KOPT-K1 (cell line): ENCODE measurements at regions not wholly inside any gene's neighbourhood (a gene's known extent, or its start where the extent isn't known, plus 50 kb on each side); places are given as distances from the start of the nearest gene placed in this dataset.

ENCODE experiments used
- H3K27ac ChIP-seq: fragments of 200-600 bp; sonication (generic); 2 replicates; pipeline ENCODE4 v1.5.1; 2016; ENCODE audit warnings: antibody characterized with exemption, mild to moderate bottlenecking, low read depth, low read length; ENCODE audit not compliant: poor library complexity, severe bottlenecking
- H3K36me3 ChIP-seq: fragments of 200-600 bp; sonication (generic); 2 replicates; pipeline ENCODE4 v1.5.1; 2017; ENCODE audit warnings: antibody characterized with exemption, mild to moderate bottlenecking, low read length, moderate library complexity; ENCODE audit not compliant: insufficient read depth
- H3K9me3 ChIP-seq: fragments of 200-600 bp; sonication (generic); 2 replicates; pipeline ENCODE4 v1.5.1; 2017; ENCODE audit warnings: antibody characterized with exemption, low read length, mild to moderate bottlenecking; ENCODE audit not compliant: insufficient read depth, poor library complexity, severe bottlenecking

- no peak overlapping the region for H3K27ac ChIP-seq
Observed at GRCh38 chr2:204257781-204258180, 287.5 kb upstream of the PARD3B start.

GRCh38 chr2:204258890-204259289 is 286.4 kb upstream of the PARD3B start:
- Histone ChIP-seq H3K27ac (no peak overlapping the region), H3K36me3 (no peaks in the 10 kb centered on the region), H3K9me3 (no peaks in the 10 kb centered on the region)

More at GRCh38 chr2:204257781-204258180, 287.5 kb upstream of the PARD3B start:
- Histone ChIP-seq H3K36me3 (no peaks in the 10 kb centered on the region), H3K9me3 (no peaks in the 10 kb centered on the region)

GRCh38 chr2:204260162-204260877 is 285.0 kb upstream of the PARD3B start:
- Histone ChIP-seq H3K9me3 (no peaks in the 10 kb centered on the region), H3K27ac (no peak overlapping the region), H3K36me3 (no peaks in the 10 kb centered on the region)

GRCh38 chr2:204260901-204261300 is 284.4 kb upstream of the PARD3B start:
- no peaks in the 10 kb centered on the region for H3K9me3 ChIP-seq
- no peak overlapping the region for H3K27ac ChIP-seq
- H3K36me3 ChIP-seq = no peaks in the 10 kb centered on the region

- Histone ChIP-seq H3K27ac (no peak overlapping the region), H3K36me3 (no peaks in the 10 kb centered on the region), H3K9me3 (no peaks in the 10 kb centered on the region)
Observed at GRCh38 chr2:204261846-204262245, 283.4 kb upstream of the PARD3B start.

- Histone ChIP-seq H3K9me3 (no peaks in the 10 kb centered on the region), H3K36me3 (no peaks in the 10 kb centered on the region), H3K27ac (no peak overlapping the region)
Observed at GRCh38 chr2:204264085-204264553, 281.2 kb upstream of the PARD3B start.

- Histone ChIP-seq H3K27ac (no peak overlapping the region), H3K36me3 (no peaks in the 10 kb centered on the region), H3K9me3 (no peaks in the 10 kb centered on the region)
Observed at GRCh38 chr2:204264621-204265140, 280.6 kb upstream of the PARD3B start.

GRCh38 chr2:204265681-204266181 is 279.5 kb upstream of the PARD3B start:
- no peaks in the 10 kb centered on the region for H3K9me3 ChIP-seq

GRCh38 chr2:204268458-204268857 is 276.8 kb upstream of the PARD3B start:
- Histone ChIP-seq H3K27ac (no peak overlapping the region), H3K9me3 (no peaks in the 10 kb centered on the region), H3K36me3 (no peaks in the 10 kb centered on the region)

More at GRCh38 chr2:204265681-204266181, 279.5 kb upstream of the PARD3B start:
- H3K27ac ChIP-seq = no peak overlapping the region
- H3K36me3 ChIP-seq = no peaks in the 10 kb centered on the region

GRCh38 chr2:204268971-204269370 is 276.3 kb upstream of the PARD3B start:
- H3K27ac ChIP-seq = no peak overlapping the region
- no peaks in the 10 kb centered on the region for H3K9me3 ChIP-seq
- H3K36me3 ChIP-seq = no peaks in the 10 kb centered on the region

- H3K27ac ChIP-seq = no peak overlapping the region
- no peaks in the 10 kb centered on the region for H3K36me3 ChIP-seq
- H3K9me3 ChIP-seq = no peaks in the 10 kb centered on the region
Observed at GRCh38 chr2:204272089-204272488, 273.2 kb upstream of the PARD3B start.

GRCh38 chr2:204272610-204273287 is 272.5 kb upstream of the PARD3B start:
- no peaks in the 10 kb centered on the region for H3K36me3 ChIP-seq
- H3K9me3 ChIP-seq = no peaks in the 10 kb centered on the region
- H3K27ac ChIP-seq = no peak overlapping the region

- Histone ChIP-seq H3K27ac (no peak overlapping the region), H3K9me3 (no peaks in the 10 kb centered on the region), H3K36me3 (no peaks in the 10 kb centered on the region)
Observed at GRCh38 chr2:204274429-204274828, 270.8 kb upstream of the PARD3B start.

- Histone ChIP-seq H3K27ac (no peak overlapping the region), H3K9me3 (no peaks in the 10 kb centered on the region), H3K36me3 (no peaks in the 10 kb centered on the region)
Observed at GRCh38 chr2:204274991-204275390, 270.3 kb upstream of the PARD3B start.

GRCh38 chr2:204277226-204277625 is 268.0 kb upstream of the PARD3B start:
- no peaks in the 10 kb centered on the region for H3K36me3 ChIP-seq
- H3K9me3 ChIP-seq = no peaks in the 10 kb centered on the region
- H3K27ac ChIP-seq = no peak overlapping the region
